Large intestine (tissue), 3 donors: ENCODE measurements at regions not wholly inside any gene's neighbourhood (a gene's known extent, or its start where the extent isn't known, plus 50 kb on each side); places are given as distances from the start of the nearest gene placed in this dataset.

Experiments
- DNase-seq, 2 donors: peaks; one replicate each; pipeline versions ENCODE4 v3.0.0 to v3.0.0-alpha.2; 2013
- H3K27ac ChIP-seq: one replicate; pipeline ENCODE4 v1.5.1; 2013; ENCODE audit warnings: low read length
- H3K27me3 ChIP-seq: 2 replicates; pipeline ENCODE4 v1.6.1; 2013; ENCODE audit warnings: low read length; ENCODE audit not compliant: control insufficient read depth, insufficient read depth
- H3K36me3 ChIP-seq: 2 replicates; pipeline ENCODE4 v1.6.1; 2013; ENCODE audit warnings: low read length; ENCODE audit not compliant: control insufficient read depth, insufficient read depth
- H3K4me1 ChIP-seq: one replicate; pipeline ENCODE4 v1.6.1; 2013; ENCODE audit warnings: low read length; ENCODE audit not compliant: control insufficient read depth, insufficient read depth
- H3K4me3 ChIP-seq: one replicate; pipeline ENCODE4 v1.5.1; 2013; ENCODE audit warnings: low read length
- H3K9me3 ChIP-seq: one replicate; pipeline ENCODE4 v1.6.1; 2013; ENCODE audit warnings: mild to moderate bottlenecking, low read depth, low read length, moderate library complexity; ENCODE audit not compliant: control insufficient read depth
- WGBS: methylation state at CpG from one replicate; pipeline ENCODE4 v1.1.5; 2013; ENCODE audit warnings: low lambda C conversion rate; ENCODE audit not compliant: insufficient coverage; 5-methylcytosine and 5-hydroxymethylcytosine counted together

DNA sequence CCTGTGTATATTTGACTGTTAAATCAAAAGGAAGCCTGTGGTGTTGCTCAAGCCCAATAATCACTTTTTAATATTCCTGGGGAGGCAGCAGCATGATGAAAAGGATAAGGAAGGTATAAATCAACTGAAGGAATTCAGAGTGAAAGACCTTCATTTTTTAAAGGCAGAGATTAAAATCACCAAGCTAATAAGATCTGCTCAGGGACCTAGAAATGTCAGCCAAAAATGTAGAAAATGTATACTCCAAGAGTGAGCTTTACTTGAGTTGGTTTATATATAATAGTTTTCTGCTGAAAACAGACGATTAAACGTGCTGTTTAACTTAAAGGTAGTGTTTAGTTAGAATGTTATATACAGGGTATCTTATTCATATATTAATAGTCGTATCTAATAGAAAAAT, 549.3 kb downstream of the IQCM start:
- Histone ChIP-seq H3K27ac (no peak overlapping the region), H3K27me3 (no peaks in the 10 kb centered on the region), H3K9me3 (no peaks in the 10 kb centered on the region), H3K36me3 (no peaks in the 10 kb centered on the region), H3K4me3 (no peak overlapping the region), H3K4me1 (no peaks in the 10 kb centered on the region)
- WGBS: no CpG with 5 or more reads among the region's 3 CpGs
- DNase-seq: no peak

- no peak for DNase-seq
- no peaks in the 10 kb centered on the region for H3K9me3 ChIP-seq
- H3K27me3 ChIP-seq: no peaks in the 10 kb centered on the region
- no peaks in the 10 kb centered on the region for H3K36me3 ChIP-seq
- no peak overlapping the region for H3K27ac ChIP-seq
- H3K4me3 ChIP-seq: no peak overlapping the region
- WGBS: 83% methylated on average over 3 of the region's 3 CpGs
- H3K4me1 ChIP-seq: no peaks in the 10 kb centered on the region
Measured at GRCh38 chr4:149265645-149266044, 550.0 kb downstream of the IQCM start.

- Histone ChIP-seq H3K4me1 (no peaks in the 10 kb centered on the region), H3K36me3 (no peaks in the 10 kb centered on the region)
- WGBS: 30% methylated on average over 2 of the region's 2 CpGs
Measured at GRCh38 chr4:149264093-149264733, 551.4 kb downstream of the IQCM start.

DNA sequence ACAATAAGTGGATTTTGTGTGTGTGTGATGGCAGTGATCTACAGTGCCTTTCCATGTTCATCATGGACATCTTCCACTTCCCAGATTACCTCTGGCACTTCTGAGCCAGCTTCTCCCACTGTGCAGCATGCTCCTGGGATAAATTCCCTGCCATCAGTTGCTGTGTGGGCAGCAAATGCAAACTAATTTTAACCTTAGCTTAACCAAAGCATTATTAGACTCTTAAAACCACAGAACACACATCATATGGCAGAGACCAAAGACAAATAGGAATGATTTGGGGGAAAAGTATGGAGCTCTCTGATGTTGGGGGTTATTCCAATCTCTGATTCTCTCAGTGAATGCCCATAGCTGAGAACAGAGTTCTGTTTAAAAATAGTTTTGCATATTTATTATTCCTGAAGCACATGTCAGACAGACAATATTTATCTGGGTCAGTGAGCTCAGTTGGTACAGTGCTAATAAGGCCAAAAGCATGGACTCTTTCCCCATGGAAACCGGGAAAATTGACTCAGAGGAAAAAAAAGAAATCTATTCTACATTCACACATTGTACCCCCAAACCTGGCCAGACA, 567.4 kb downstream of the IQCM start:
- no peak for DNase-seq
- Histone ChIP-seq H3K9me3 (no peaks in the 10 kb centered on the region), H3K27me3 (no peaks in the 10 kb centered on the region), H3K27ac (no peak overlapping the region), H3K4me1 (no peaks in the 10 kb centered on the region), H3K36me3 (no peaks in the 10 kb centered on the region), H3K4me3 (no peak overlapping the region)
- no CpG with 5 or more reads among the region's 1 CpG for WGBS

More at GRCh38 chr4:149264093-149264733, 551.4 kb downstream of the IQCM start:
- H3K27ac ChIP-seq: no peak overlapping the region
- DNase-seq: peak in 1 of 2 donors; percentile 4
- H3K9me3 ChIP-seq: no peaks in the 10 kb centered on the region
- no peaks in the 10 kb centered on the region for H3K27me3 ChIP-seq
- no peak overlapping the region for H3K4me3 ChIP-seq

- 40% methylated on average over 1 of the region's 2 CpGs for WGBS
- Histone ChIP-seq H3K27ac (no peak overlapping the region), H3K36me3 (no peaks in the 10 kb centered on the region), H3K4me1 (no peaks in the 10 kb centered on the region), H3K9me3 (no peaks in the 10 kb centered on the region), H3K4me3 (no peak overlapping the region), H3K27me3 (no peaks in the 10 kb centered on the region)
- no peak for DNase-seq
Measured at GRCh38 chr4:149247164-149247563, 568.5 kb downstream of the IQCM start.

DNA sequence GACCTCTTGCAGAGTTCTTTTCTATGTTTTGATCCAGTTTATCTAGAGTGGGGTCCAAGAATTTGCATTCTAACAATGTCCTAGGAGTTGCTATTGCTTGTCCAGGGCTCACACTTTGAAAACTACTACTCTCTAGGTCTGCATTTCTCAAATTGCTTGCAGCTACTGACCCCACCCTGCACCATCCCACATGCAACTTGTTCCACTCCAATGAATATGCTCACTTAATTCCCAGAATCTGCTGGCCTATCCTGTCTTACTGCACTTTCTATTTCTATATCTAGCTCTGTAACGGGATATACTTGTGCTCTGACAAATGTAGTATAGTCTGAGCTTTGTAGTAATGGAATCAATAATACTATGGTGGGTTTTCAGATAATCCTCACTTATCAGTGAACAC, 570.3 kb downstream of the IQCM start:
- Histone ChIP-seq H3K9me3 (no peaks in the 10 kb centered on the region), H3K27ac (no peak overlapping the region), H3K4me1 (no peaks in the 10 kb centered on the region), H3K27me3 (no peaks in the 10 kb centered on the region), H3K36me3 (no peaks in the 10 kb centered on the region), H3K4me3 (no peak overlapping the region)
- no CpG with 5 or more reads among the region's 1 CpG for WGBS
- DNase-seq: no peak

DNA sequence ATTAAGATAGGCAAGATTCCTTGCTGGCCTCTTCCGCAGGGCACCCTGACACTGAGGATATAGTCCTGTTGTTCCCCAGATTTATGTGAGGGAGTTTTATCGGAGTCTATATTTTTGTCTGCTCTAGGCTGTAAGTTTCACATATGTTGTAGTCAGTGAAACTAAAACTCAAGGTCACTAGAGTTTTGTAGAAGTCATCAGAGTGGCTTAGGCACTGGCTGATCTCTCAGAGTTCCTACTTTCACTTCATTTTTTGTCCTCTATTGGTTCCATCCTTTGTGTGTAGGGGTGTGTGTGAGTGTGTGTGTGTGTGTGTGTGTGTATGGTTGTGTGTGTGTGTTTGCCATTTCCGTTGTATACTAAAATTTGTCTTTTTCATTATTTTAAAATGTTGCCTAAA, 577.5 kb downstream of the IQCM start:
- no peaks in the 10 kb centered on the region for H3K27me3 ChIP-seq
- no peaks in the 10 kb centered on the region for H3K4me1 ChIP-seq
- H3K4me3 ChIP-seq: no peak overlapping the region
- H3K27ac ChIP-seq: no peak overlapping the region
- WGBS: no CpG with 5 or more reads among the region's 3 CpGs
- no peak for DNase-seq
- H3K9me3 ChIP-seq: no peaks in the 10 kb centered on the region
- H3K36me3 ChIP-seq: no peaks in the 10 kb centered on the region

DNA sequence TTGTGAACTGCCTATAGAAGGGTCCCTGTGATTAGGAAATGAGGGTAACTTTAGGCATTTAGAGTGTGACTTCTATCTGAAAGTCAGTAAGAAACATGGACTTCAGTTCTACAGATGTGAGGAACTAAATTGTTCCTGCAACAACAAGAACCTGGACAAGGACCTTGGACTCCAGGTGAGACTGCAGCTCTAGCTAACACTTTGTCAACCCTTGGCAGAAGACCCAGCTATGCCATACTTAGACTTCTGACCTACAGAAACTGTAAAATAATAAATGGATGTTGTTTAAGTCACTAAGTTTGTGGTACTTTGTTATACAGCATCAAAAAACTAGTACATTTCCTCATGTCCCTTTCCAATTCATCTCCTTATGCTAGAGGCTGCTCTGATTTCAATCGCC, 580.8 kb downstream of the IQCM start:
- Histone ChIP-seq H3K9me3 (no peaks in the 10 kb centered on the region), H3K27ac (no peak overlapping the region), H3K27me3 (no peaks in the 10 kb centered on the region), H3K36me3 (no peaks in the 10 kb centered on the region), H3K4me3 (no peak overlapping the region), H3K4me1 (no peaks in the 10 kb centered on the region)
- no CpG with 5 or more reads among the region's 1 CpG for whole genome bisulfite sequencing
- DNase-seq: no peak

- Histone ChIP-seq H3K9me3 (peaks cover 2% of the 10 kb centered on the region), H3K36me3 (no peaks in the 10 kb centered on the region), H3K27ac (no peak overlapping the region), H3K4me3 (no peak overlapping the region), H3K27me3 (no peaks in the 10 kb centered on the region), H3K4me1 (no peaks in the 10 kb centered on the region)
- no peak for DNase-seq
Measured at GRCh38 chr4:149223659-149224058, 592.0 kb downstream of the IQCM start.

- Histone ChIP-seq H3K27ac (no peak overlapping the region), H3K4me3 (no peak overlapping the region), H3K9me3 (peaks cover 3% of the 10 kb centered on the region), H3K36me3 (no peaks in the 10 kb centered on the region), H3K4me1 (no peaks in the 10 kb centered on the region), H3K27me3 (no peaks in the 10 kb centered on the region)
- no CpG with 5 or more reads among the region's 4 CpGs for WGBS
- no peak for DNase-seq
Measured at GRCh38 chr4:149218672-149219071, 597.0 kb downstream of the IQCM start.

DNA sequence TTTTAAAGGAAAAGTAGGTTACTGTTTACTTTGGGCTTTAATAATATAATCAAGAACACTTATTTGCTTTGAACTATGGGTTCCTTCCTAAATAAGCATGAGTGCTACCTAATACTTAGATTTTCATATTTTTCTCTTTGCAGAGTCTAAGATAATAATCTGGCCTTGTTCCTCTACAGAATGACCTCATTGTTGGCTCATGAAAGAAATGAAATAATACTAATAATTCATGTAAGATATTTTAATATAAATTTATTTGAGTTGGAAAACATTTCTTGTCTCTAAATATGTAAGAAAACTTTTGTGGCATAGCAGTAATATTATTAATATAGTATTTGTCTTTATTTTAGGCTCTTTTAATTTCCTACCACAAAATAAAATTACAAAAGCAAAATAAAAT, 601.3 kb downstream of the IQCM start:
- no peak for DNase-seq
- H3K36me3 ChIP-seq: no peaks in the 10 kb centered on the region
- no peak overlapping the region for H3K27ac ChIP-seq
- H3K4me3 ChIP-seq: no peak overlapping the region
- H3K9me3 ChIP-seq: peaks cover 3% of the 10 kb centered on the region
- no peaks in the 10 kb centered on the region for H3K27me3 ChIP-seq
- no peaks in the 10 kb centered on the region for H3K4me1 ChIP-seq
